ENCODE measurements at regions not wholly inside any gene's neighbourhood (a gene's known extent, or its start where the extent isn't known, plus 50 kb on each side); places are given as distances from the start of the nearest gene placed in this dataset.

DNA sequence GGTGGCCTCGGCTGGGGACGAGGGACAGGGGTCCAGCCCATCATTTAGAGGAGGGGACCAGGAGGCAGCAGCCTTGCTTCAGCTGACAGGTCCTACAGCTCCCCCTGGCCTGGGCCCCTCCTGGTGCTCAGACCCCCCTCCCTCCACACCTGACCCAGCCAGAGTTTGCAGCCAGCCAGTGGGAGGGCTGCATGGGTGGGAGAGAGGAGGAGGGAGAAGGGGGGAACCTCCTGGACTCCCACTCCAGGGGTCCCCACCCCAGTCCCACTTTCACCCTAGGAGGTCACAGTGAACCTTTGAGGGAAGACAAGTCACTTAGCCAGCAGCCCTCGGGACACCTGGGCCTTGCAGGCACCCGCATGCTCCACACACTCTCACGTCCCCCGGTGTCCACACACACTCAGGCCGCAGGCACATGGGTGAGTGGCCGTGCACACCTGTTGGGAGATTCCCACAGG lies 108.9 kb upstream of the ZBTB40 start:
- no peak for DNase-seq
- Histone ChIP-seq H3K36me3 (replicated peaks) (no peaks in the 10 kb centered on the region), H3K27me3 (replicated peaks) (peaks cover 13% of the 10 kb centered on the region), H3K27ac (no peak overlapping the region), H3K4me3 (ENCODE audit: low read depth, low read length) (no peak overlapping the region)
- in situ Hi-C loops (cut with HindIII; ENCODE audit: low pct_ligation_motif_present, low sequenced_read_pairs): no loop called here
- TF ChIP-seq, protein P1, sequence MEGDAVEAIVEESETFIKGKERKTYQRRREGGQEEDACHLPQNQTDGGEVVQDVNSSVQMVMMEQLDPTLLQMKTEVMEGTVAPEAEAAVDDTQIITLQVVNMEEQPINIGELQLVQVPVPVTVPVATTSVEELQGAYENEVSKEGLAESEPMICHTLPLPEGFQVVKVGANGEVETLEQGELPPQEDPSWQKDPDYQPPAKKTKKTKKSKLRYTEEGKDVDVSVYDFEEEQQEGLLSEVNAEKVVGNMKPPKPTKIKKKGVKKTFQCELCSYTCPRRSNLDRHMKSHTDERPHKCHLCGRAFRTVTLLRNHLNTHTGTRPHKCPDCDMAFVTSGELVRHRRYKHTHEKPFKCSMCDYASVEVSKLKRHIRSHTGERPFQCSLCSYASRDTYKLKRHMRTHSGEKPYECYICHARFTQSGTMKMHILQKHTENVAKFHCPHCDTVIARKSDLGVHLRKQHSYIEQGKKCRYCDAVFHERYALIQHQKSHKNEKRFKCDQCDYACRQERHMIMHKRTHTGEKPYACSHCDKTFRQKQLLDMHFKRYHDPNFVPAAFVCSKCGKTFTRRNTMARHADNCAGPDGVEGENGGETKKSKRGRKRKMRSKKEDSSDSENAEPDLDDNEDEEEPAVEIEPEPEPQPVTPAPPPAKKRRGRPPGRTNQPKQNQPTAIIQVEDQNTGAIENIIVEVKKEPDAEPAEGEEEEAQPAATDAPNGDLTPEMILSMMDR (IDR thresholded peaks at IDR 0.05; ENCODE audit: low read depth, low read length, missing control alignments): no peak

- no peak for DNase-seq
Measured at GRCh38 chr1:22343456-22344328, 108.0 kb upstream of the ZBTB40 start.

DNA sequence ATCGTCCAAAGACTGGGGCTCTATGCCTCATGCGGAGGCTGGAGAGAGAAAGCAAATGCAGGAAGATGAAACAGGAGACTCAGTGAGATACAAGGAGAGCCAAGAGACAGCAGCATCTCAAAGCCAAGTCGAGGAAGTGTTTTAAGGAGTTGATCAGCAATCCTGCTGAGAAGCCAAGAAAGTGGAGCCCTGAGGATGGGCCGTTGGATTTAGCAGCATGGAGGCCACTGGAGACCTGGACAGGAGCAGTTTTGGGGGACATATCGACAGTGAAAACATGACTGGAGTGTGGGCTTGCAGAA lies 107.4 kb upstream of the ZBTB40 start:
- no peaks in the 10 kb centered on the region for H3K36me3 ChIP-seq (replicated peaks)
- DNase-seq: no peak
- peaks cover 14% of the 10 kb centered on the region for H3K27me3 ChIP-seq (replicated peaks)
- H3K4me3 ChIP-seq (ENCODE audit: low read depth, low read length): no peak overlapping the region
- in situ Hi-C loops (cut with HindIII; ENCODE audit: low pct_ligation_motif_present, low sequenced_read_pairs): no loop called here
- H3K27ac ChIP-seq: no peak overlapping the region
- TF ChIP-seq, protein P1 (IDR thresholded peaks at IDR 0.05; ENCODE audit: low read depth, low read length, missing control alignments): no peak

More at GRCh38 chr1:22343456-22344328, 108.0 kb upstream of the ZBTB40 start:
- no peak overlapping the region for H3K27ac ChIP-seq
- in situ Hi-C loops (cut with HindIII; ENCODE audit: low pct_ligation_motif_present, low sequenced_read_pairs): no loop called here
- TF ChIP-seq, protein P1 (IDR thresholded peaks at IDR 0.05; ENCODE audit: low read depth, low read length, missing control alignments): no peak
- peaks cover 13% of the 10 kb centered on the region for H3K27me3 ChIP-seq (replicated peaks)
- no peak overlapping the region for H3K4me3 ChIP-seq (ENCODE audit: low read depth, low read length)
- no peaks in the 10 kb centered on the region for H3K36me3 ChIP-seq (replicated peaks)

DNA sequence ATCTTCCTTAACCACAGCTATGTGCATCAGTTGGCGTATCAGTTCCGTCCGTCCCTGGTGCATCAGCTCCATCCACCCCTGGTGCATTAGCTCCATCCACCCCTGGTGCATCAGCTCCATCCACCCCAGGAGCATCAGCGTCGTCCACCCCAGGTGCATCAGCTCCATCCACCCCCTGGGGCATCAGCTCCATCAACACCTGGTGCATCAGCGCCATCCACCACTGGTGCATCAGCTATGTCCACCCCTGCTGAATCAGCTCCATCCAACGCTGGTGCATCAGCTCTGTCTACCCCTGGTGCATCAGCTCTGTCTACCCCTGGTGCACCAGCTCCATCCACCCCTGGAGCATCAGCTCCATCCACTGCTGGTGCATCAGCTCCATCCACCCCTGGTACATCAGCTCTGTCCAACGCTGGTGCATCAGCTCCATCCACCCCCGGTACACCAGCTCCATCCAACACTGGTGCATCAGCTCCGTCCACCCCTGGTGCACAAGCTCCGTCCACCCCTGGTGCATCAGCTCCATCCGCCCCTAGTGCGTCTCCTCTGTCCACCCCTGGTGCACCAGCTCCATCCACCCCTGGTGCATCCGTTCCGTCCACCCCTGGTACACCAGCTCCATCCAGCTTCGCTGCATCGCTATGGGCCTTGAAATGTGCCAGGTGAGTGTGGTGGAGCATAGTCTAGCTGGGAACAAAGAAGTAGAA lies 106.6 kb upstream of the ZBTB40 start:
- Histone ChIP-seq H3K36me3 (replicated peaks) (no peaks in the 10 kb centered on the region), H3K27ac (no peak overlapping the region), H3K27me3 (replicated peaks) (peaks cover 20% of the 10 kb centered on the region), H3K4me3 (ENCODE audit: low read depth, low read length) (no peak overlapping the region)
- TF ChIP-seq, protein P1 (IDR thresholded peaks at IDR 0.05; ENCODE audit: low read depth, low read length, missing control alignments): no peak
- DNase-seq: no peak
- in situ Hi-C loops (cut with HindIII; ENCODE audit: low pct_ligation_motif_present, low sequenced_read_pairs): no loop called here

DNA sequence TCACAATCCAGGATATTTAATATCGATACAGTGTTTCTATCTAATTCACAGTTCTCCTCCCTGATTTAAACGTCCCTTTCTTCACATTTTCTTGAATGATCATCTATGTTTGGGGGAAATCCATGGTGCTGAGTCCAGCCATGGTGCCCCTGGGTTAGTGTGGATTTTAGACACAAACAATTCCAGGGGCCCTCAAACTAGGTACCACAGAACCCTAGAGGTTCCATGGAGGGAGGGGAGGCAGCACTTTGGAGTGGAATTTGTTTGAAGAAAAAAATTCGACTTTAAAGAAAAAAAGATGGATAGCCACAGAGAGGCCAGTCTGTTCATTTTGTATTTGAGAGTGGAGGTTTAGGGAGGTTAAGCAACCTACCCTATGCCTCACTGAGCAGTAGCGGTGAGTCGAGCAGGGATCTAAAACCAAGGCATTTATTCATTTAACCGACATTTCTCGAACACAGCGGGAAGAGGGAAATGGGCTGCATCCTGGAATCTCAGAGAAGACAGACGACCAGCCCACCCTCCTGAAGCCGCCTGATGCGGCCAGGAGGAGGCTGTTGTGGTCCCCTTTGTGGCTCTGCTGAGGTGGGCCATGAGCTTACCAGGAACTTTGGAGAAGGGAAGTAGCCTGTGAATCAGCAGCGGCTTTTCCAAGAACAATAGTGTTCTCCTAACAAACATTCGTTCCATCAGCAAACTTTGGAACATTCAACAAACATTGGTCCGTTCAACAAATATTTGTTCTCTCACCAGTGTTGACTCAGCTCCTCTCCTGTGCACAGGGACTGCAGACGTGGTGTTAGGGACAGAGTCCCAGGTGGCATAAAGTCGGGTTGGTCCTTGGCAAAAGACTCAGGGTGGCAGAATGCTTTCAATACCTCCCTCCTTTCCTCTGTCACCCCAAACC lies 103.5 kb upstream of the ZBTB40 start:
- Histone ChIP-seq H3K27me3 (replicated peaks) (peaks cover 28% of the 10 kb centered on the region), H3K27ac (no peak overlapping the region), H3K36me3 (replicated peaks) (no peaks in the 10 kb centered on the region), H3K4me3 (ENCODE audit: low read depth, low read length) (no peak overlapping the region)
- TF ChIP-seq, protein P1 (IDR thresholded peaks at IDR 0.05; ENCODE audit: low read depth, low read length, missing control alignments): no peak
- no peak for DNase-seq
- in situ Hi-C loops (cut with HindIII; ENCODE audit: low pct_ligation_motif_present, low sequenced_read_pairs): no loop called here
